GM12878 (cell line): ENCODE measurements at regions not wholly inside any gene's neighbourhood (a gene's known extent, or its start where the extent isn't known, plus 50 kb on each side); places are given as distances from the start of the nearest gene placed in this dataset.

ENCODE experiments used
- ATAC-seq: fragments of 200-7000 bp; cut with Tn5 transposase; 3 replicates; pipeline ENCODE4 v1.9.1; 2020; ENCODE audit warnings: mild to moderate bottlenecking, moderate library complexity
- BruUV-seq: library from RNA; stranded (reverse); fragments of 400-500 nt; replicated peaks from 2 replicates; lab custom pipeline; 2021; lab: Mats Ljungman, UMichigan
- CTCF ChIA-PET: fragments of 300-600 bp; sonication (Branson Sonifier 250); formaldehyde crosslinking; extraction: SDS; loops from one replicate; lab custom pipeline; 2021; ENCODE audit warnings: inconsistent platforms; lab: Yijun Ruan, JAX
- POLR2A ChIA-PET: fragments of 350-600 bp; formaldehyde crosslinking; extraction: SDS; loops from one replicate; lab custom pipeline; 2021; ENCODE audit warnings: inconsistent platforms; lab: Charles Lee
- RAD21 ChIA-PET: fragments of 300-600 bp; sonication (Branson Sonifier 250); formaldehyde crosslinking; loops from one replicate; lab custom pipeline; 2023; ENCODE audit warnings: antibody characterized with exemption; ENCODE audit not compliant: unreplicated experiment; lab: Charles Lee
- SMC1A ChIA-PET: fragments of 300-600 bp; sonication (Branson Sonifier 250); formaldehyde crosslinking; loops from one replicate; lab custom pipeline; 2023; ENCODE audit not compliant: unreplicated experiment, uncharacterized antibody; lab: Charles Lee
- DNase-seq: peaks from one replicate; pipeline ENCODE4 v3.0.0-alpha.2; 2011; ENCODE audit warnings: low read depth, low spot score
- FAIRE-seq: peaks from 3 replicates; lab custom pipeline; 2011; peaks lifted over from hg19 to GRCh38; lab: Jason Lieb, UNC
- H2AFZ ChIP-seq: 2 replicates; pipeline ENCODE4 v1.6.0; 2011; ENCODE audit warnings: low read depth, low read length, control low read depth; ENCODE audit not compliant: control insufficient read depth
- H3K27ac ChIP-seq: 2 replicates; pipeline ENCODE4 v1.5.1; 2011; ENCODE audit warnings: control low read depth; ENCODE audit not compliant: control insufficient read depth, insufficient read depth
- H3K27me3 ChIP-seq, 2 experiments: replicated peaks in 1 of 2; 2 replicates each; pipeline versions ENCODE4 v1.6.0 to v1.6.1; 2011; ENCODE audit warnings: low read length in 1 of 2; ENCODE audit not compliant: control insufficient read depth in 2 of 2, insufficient read depth in 2 of 2
- H3K36me3 ChIP-seq, 2 experiments: 2 replicates each; pipeline ENCODE4 v1.5.1; 2011; ENCODE audit warnings: low read length in 1 of 2; ENCODE audit not compliant: control insufficient read depth in 2 of 2, insufficient read depth in 2 of 2
- H3K4me1 ChIP-seq: 2 replicates; pipeline ENCODE4 v1.6.1; 2011; ENCODE audit warnings: mild to moderate bottlenecking, low read length, moderate library complexity, mixed read lengths; ENCODE audit not compliant: control insufficient read depth, insufficient read depth
- H3K4me2 ChIP-seq: 2 replicates; pipeline ENCODE4 v1.6.0; 2011; ENCODE audit warnings: control low read depth; ENCODE audit not compliant: control insufficient read depth, insufficient read depth
- H3K4me3 ChIP-seq: fragments of 200-600 bp; sonication (generic); 2 replicates; pipeline ENCODE4 v1.5.1; 2016
- H3K79me2 ChIP-seq: 2 replicates; pipeline ENCODE4 v1.6.0; 2011; ENCODE audit warnings: low read length; ENCODE audit not compliant: control insufficient read depth, insufficient read depth
- H3K9ac ChIP-seq: 2 replicates; pipeline ENCODE4 v1.8.0; 2011; ENCODE audit warnings: low read length, control low read depth, mixed read lengths; ENCODE audit not compliant: control insufficient read depth, insufficient read depth
- H3K9me3 ChIP-seq: replicated peaks from 3 replicates; pipeline ENCODE4 v1.5.1; 2011; ENCODE audit warnings: mild to moderate bottlenecking, low read length; ENCODE audit not compliant: control insufficient read depth, insufficient read depth
- H4K20me1 ChIP-seq: 2 replicates; pipeline ENCODE4 v1.6.0; 2011; ENCODE audit not compliant: control insufficient read depth, insufficient read depth
- BCL11A ChIP-seq: IDR thresholded peaks from 2 replicates; pipeline ENCODE4 v1.6.1; 2011; ENCODE audit warnings: low read depth, low read length
- BRCA1 ChIP-seq: IDR thresholded peaks from 2 replicates; pipeline ENCODE4 v1.6.1; 2011; ENCODE audit warnings: low read depth, low read length, improper control_type of control experiment
- MXI1 ChIP-seq: fragments of 150-350 bp; IDR thresholded peaks from 2 replicates; pipeline ENCODE4 v1.6.1; 2011; ENCODE audit warnings: low read depth, mild to moderate bottlenecking, inconsistent platforms, low read length, improper control_type of control experiment
- NR2C2 ChIP-seq: IDR thresholded peaks from 2 replicates; pipeline ENCODE4 v1.6.1; 2011; ENCODE audit warnings: borderline replicate concordance, low read depth; ENCODE audit not compliant: control insufficient read depth, insufficient read length
- PAX5 ChIP-seq: IDR thresholded peaks from 2 replicates; pipeline ENCODE4 v1.6.1; 2011; ENCODE audit warnings: low read depth, low read length, borderline replicate concordance
- RAD51 ChIP-seq: fragments of 450-650 bp; IDR thresholded peaks from 2 replicates; pipeline ENCODE4 v1.6.1; 2016; ENCODE audit warnings: moderate library complexity, mild to moderate bottlenecking, inconsistent platforms
- SIX5 ChIP-seq: IDR thresholded peaks from 2 replicates; pipeline ENCODE4 v1.6.1; 2011; ENCODE audit warnings: mild to moderate bottlenecking, low read depth, low read length, moderate library complexity; ENCODE audit not compliant: severe bottlenecking
- TCF7 ChIP-seq: IDR thresholded peaks from 2 replicates; pipeline ENCODE4 v1.6.1; 2014; ENCODE audit warnings: antibody characterized with exemption, borderline replicate concordance
- WGBS: methylation state at CpG from one replicate; pipeline ENCODE4 v1.1.6; 2016; ENCODE audit warnings: low lambda C conversion rate; ENCODE audit not compliant: insufficient replicate concordance, insufficient coverage; ENCODE audit errors: missing lambda C conversion rate; 5-methylcytosine and 5-hydroxymethylcytosine counted together
- in situ Hi-C: fragments of 300-500 bp; cut with MboI; formaldehyde crosslinking; loops from 9 replicates; pipeline ENCODE4 v1.14.3; 2018; ENCODE audit warnings: mixed read lengths
- intact Hi-C: fragments of 100-400 bp; cut with micrococcal nuclease; formaldehyde crosslinking; loops from one replicate; pipeline ENCODE4 v1.14.2; 2022; ENCODE audit not compliant: unreplicated experiment
- TF ChIP-seq, protein P1 (sequence below): IDR thresholded peaks from 2 replicates; pipeline ENCODE4 v1.6.1; 2012; ENCODE audit warnings: low read depth, low read length, improper control_type of control experiment
- TF ChIP-seq, protein P2 (sequence below): fragments of 150-350 bp; IDR thresholded peaks from 2 replicates; pipeline ENCODE4 v1.6.1; 2016; ENCODE audit warnings: low read depth, low read length
- TF ChIP-seq, protein P3 (sequence below): fragments of 450-650 bp; formaldehyde crosslinking; IDR thresholded peaks from 2 replicates; pipeline ENCODE4 v1.5.0; 2022; ENCODE audit warnings: mild to moderate bottlenecking, missing genetic modification characterization

DNA sequence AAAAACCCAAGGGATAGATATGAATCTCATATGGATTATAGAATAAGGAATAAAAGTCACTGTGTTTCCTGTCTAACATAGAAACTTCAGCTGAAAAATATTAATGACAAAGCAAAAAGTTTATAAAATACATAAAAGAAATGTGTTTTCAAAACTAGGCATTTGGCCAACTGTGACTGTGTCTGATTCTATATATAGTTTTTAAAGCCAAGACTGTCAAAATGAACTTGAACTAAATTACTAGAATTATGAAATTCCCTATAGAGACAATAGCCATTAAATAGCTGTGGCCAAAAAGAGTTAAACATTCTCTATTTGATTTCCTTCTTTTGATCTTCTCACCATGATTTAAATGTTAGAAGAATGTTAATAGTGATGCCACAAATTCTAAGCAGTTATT is 311.2 kb upstream of the SEMA3D start:
- H3K4me1 ChIP-seq: no peaks in the 10 kb centered on the region
- ChIA-PET RAD21 (no interaction called here), SMC1A (no interaction called here), POLR2A (no interaction called here), CTCF (no interaction called here)
- H2AFZ ChIP-seq: no peak overlapping the region
- intact Hi-C loops (no loop called here), in situ Hi-C loops (no loop called here)
- no peak overlapping the region for H3K4me2 ChIP-seq
- H3K36me3 ChIP-seq: no peaks in the 10 kb centered on the region
- no peak for ATAC-seq
- no TSS peak for BruUV-seq
- H3K79me2 ChIP-seq: no peaks in the 10 kb centered on the region
- FAIRE-seq: no peak
- no peaks in the 10 kb centered on the region for H3K27me3 ChIP-seq
- no peak overlapping the region for H3K4me3 ChIP-seq
- no peak overlapping the region for H3K27ac ChIP-seq
- no peaks in the 10 kb centered on the region for H4K20me1 ChIP-seq
- TF ChIP-seq NR2C2 (no peak), MXI1 (no peak), TCF7 (no peak), SIX5 (no peak), BRCA1 (no peak)
- no peak overlapping the region for H3K9ac ChIP-seq
- DNase-seq: no peak
- no peaks in the 10 kb centered on the region for H3K9me3 ChIP-seq

DNA sequence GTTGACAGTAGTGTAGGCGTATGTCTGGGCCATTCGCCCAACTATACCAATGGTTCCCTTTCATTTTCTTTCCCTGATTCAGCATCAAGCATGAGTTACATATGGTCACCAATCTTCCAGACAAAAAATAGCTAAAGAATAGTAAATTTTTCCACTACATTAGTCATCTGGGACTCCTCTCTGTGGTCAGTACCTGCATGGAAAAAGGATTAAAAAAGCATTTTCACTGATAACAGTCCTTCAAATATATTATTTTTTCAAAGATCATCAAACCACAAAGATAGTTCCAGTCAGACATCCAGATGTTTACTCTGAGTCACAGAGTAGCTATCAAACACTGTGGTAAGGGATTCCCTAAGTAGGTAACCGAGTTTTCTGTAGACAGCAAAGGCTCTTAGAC is 302.6 kb upstream of the SEMA3D start:
- H3K9ac ChIP-seq: no peak overlapping the region
- WGBS: 24% methylated on average over 3 of the region's 3 CpGs
- ChIA-PET SMC1A (interaction anchor here (1.2 to 2.0 kb wide), 3 partner anchors 9 to 23 kb away, joined by 3 to 4 read pairs (median 4); no protein-coding TSS in a partner anchor), RAD21 (no interaction called here), POLR2A (no interaction called here), CTCF (interaction anchor here (0.9 to 1.2 kb wide), 3 partner anchors 8 to 191 kb away, joined by 3 to 4 read pairs (median 3); no protein-coding TSS in a partner anchor)
- intact Hi-C loops (no loop called here), in situ Hi-C loops (no loop called here)
- H3K27ac ChIP-seq: no peak overlapping the region
- no peaks in the 10 kb centered on the region for H3K27me3 ChIP-seq
- H3K36me3 ChIP-seq: no peaks in the 10 kb centered on the region
- no peaks in the 10 kb centered on the region for H3K79me2 ChIP-seq
- H3K9me3 ChIP-seq: no peaks in the 10 kb centered on the region
- BruUV-seq: no TSS peak
- DNase-seq (no peak), ATAC-seq (no peak), FAIRE-seq (no peak)
- H3K4me3 ChIP-seq: no peak overlapping the region
- H3K4me2 ChIP-seq: no peak overlapping the region
- no peaks in the 10 kb centered on the region for H3K4me1 ChIP-seq
- H2AFZ ChIP-seq: no peak overlapping the region
- H4K20me1 ChIP-seq: no peaks in the 10 kb centered on the region
- no peak for TF ChIP-seq BRCA1
- TF ChIP-seq, protein P1, sequence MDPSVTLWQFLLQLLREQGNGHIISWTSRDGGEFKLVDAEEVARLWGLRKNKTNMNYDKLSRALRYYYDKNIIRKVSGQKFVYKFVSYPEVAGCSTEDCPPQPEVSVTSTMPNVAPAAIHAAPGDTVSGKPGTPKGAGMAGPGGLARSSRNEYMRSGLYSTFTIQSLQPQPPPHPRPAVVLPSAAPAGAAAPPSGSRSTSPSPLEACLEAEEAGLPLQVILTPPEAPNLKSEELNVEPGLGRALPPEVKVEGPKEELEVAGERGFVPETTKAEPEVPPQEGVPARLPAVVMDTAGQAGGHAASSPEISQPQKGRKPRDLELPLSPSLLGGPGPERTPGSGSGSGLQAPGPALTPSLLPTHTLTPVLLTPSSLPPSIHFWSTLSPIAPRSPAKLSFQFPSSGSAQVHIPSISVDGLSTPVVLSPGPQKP: no peak
- no peak for TF ChIP-seq BCL11A
- no peak for TF ChIP-seq PAX5
- TF ChIP-seq RAD51: no peak
- TF ChIP-seq, protein P2, sequence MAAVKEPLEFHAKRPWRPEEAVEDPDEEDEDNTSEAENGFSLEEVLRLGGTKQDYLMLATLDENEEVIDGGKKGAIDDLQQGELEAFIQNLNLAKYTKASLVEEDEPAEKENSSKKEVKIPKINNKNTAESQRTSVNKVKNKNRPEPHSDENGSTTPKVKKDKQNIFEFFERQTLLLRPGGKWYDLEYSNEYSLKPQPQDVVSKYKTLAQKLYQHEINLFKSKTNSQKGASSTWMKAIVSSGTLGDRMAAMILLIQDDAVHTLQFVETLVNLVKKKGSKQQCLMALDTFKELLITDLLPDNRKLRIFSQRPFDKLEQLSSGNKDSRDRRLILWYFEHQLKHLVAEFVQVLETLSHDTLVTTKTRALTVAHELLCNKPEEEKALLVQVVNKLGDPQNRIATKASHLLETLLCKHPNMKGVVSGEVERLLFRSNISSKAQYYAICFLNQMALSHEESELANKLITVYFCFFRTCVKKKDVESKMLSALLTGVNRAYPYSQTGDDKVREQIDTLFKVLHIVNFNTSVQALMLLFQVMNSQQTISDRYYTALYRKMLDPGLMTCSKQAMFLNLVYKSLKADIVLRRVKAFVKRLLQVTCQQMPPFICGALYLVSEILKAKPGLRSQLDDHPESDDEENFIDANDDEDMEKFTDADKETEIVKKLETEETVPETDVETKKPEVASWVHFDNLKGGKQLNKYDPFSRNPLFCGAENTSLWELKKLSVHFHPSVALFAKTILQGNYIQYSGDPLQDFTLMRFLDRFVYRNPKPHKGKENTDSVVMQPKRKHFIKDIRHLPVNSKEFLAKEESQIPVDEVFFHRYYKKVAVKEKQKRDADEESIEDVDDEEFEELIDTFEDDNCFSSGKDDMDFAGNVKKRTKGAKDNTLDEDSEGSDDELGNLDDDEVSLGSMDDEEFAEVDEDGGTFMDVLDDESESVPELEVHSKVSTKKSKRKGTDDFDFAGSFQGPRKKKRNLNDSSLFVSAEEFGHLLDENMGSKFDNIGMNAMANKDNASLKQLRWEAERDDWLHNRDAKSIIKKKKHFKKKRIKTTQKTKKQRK: no peak
- TF ChIP-seq, protein P3, sequence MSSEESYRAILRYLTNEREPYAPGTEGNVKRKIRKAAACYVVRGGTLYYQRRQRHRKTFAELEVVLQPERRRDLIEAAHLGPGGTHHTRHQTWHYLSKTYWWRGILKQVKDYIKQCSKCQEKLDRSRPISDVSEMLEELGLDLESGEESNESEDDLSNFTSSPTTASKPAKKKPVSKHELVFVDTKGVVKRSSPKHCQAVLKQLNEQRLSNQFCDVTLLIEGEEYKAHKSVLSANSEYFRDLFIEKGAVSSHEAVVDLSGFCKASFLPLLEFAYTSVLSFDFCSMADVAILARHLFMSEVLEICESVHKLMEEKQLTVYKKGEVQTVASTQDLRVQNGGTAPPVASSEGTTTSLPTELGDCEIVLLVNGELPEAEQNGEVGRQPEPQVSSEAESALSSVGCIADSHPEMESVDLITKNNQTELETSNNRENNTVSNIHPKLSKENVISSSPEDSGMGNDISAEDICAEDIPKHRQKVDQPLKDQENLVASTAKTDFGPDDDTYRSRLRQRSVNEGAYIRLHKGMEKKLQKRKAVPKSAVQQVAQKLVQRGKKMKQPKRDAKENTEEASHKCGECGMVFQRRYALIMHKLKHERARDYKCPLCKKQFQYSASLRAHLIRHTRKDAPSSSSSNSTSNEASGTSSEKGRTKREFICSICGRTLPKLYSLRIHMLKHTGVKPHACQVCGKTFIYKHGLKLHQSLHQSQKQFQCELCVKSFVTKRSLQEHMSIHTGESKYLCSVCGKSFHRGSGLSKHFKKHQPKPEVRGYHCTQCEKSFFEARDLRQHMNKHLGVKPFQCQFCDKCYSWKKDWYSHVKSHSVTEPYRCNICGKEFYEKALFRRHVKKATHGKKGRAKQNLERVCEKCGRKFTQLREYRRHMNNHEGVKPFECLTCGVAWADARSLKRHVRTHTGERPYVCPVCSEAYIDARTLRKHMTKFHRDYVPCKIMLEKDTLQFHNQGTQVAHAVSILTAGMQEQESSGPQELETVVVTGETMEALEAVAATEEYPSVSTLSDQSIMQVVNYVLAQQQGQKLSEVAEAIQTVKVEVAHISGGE (CRISPR knock-in tag): no peak
